HG03025 (cell line): ENCODE measurements at regions not wholly inside any gene's neighbourhood (a gene's known extent, or its start where the extent isn't known, plus 50 kb on each side); places are given as distances from the start of the nearest gene placed in this dataset.

Experiments
- ATAC-seq: cut with Tn5 transposase; IDR thresholded peaks from one replicate; pipeline ENCODE4 v1.9.1; 2021; ENCODE audit warnings: mild to moderate bottlenecking, moderate library complexity; ENCODE audit not compliant: unreplicated experiment, low FRiP score

- no peak for ATAC-seq
Measured at GRCh38 chr18:29328932-29329331, 1152.0 kb upstream of the CDH2 start.

DNA sequence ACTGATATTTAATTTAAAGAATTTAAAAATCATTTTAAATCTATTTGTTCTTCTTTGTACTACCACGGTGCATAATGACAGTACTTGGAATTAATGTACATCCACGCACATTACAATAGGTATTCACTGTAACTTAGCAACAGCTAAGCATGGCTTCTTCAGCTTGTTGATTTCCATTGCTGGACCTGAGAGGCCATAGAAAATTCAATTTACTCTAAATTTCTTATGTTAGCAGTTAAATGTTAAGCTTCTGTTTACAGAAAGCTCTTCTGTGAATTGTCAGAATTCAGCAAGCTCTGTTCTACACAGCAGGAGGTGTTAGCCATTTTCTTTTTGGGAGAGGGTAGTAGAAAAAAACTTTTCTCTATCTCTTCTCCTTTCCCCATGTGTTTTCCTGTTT lies 1149.3 kb upstream of the CDH2 start:
- no peak for ATAC-seq

- ATAC-seq: no peak
Measured at GRCh38 chr18:29321561-29321960, 1144.6 kb upstream of the CDH2 start.

GRCh38 chr18:29313312-29313711 lies 1136.4 kb upstream of the CDH2 start:
- ATAC-seq: no peak

DNA sequence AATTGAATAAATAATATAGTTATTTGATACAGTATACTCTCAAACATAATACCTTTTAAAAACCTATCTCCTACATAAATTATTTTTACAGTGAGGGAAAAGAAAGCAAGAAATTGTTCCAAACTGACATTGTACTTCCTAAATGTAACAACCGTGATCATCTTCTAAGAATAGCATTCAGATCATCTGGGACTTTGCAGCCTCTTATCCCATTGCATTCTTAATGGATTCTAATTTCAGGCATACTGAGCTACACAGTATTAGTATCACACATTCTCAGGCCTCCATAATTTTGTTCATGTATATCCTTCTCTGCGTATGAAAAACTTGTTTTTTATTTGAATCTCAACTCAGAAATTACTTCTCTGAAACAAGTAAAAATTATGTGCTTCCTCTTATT lies 1134.7 kb upstream of the CDH2 start:
- no peak for ATAC-seq

- ATAC-seq: no peak
Measured at GRCh38 chr18:29309366-29309765, 1132.4 kb upstream of the CDH2 start.

GRCh38 chr18:29307982-29308381 lies 1131.1 kb upstream of the CDH2 start:
- no peak for ATAC-seq

GRCh38 chr18:29307231-29307630 lies 1130.3 kb upstream of the CDH2 start:
- no peak for ATAC-seq

DNA sequence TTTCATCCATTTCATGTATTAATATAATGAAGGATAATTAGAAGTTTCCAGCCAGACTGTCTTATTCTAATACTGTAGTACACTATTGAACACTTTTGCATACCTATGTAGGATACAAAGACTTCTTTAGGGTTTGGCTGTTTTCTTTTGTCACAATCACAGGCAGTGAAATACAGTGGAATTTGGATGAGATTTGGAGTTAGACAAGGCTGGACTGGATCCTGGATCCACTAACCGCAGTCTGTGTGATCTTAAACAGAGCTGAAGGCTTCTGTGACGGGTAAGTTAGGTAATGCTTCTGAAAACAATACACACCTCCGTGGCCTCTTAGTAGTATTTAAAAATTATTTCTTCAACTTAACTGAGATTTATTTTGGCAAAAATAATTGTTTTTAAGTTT lies 1128.6 kb upstream of the CDH2 start:
- no peak for ATAC-seq

- no peak for ATAC-seq
Measured at GRCh38 chr18:29301048-29301447, 1124.1 kb upstream of the CDH2 start.

DNA sequence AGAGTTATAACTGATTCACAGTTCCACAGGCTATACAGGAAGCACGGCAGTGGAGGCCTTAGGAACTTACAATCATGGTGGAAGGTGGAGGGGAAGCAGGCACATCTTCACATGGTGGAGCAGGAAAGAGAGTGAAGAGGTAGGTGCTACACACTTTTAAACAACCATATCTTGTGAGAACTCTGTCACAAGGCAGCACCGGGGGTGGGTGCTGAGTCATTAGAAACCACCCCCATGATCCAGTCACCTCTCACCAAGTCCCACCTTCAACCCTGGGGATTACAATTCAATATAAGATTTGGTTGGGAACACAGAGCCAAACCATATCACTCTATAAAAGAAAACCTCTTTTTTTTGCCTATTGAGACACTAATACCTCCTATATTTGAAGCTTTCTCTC lies 1108.5 kb upstream of the CDH2 start:
- no peak for ATAC-seq

DNA sequence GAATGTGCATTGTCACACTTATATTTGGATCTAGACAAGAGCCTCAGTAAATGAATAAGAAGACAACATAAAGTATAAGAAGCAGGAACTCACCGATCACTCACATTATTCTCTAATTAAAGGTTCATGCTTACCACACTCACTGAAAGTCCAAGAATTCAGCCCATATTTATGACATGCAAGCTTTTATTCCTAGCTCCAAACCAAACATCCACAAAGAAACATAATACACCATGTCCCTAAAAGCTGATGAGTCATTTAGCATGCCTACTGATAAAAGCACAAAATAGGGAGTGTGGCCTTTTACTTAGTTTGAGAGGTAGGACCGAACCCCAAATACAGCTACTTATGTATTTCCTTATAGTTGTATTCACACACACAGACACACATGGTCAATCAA lies 1094.6 kb upstream of the CDH2 start:
- no peak for ATAC-seq

GRCh38 chr18:29259838-29260237 lies 1082.9 kb upstream of the CDH2 start:
- ATAC-seq: no peak

GRCh38 chr18:29254123-29254522 lies 1077.2 kb upstream of the CDH2 start:
- ATAC-seq: no peak

- no peak for ATAC-seq
Measured at GRCh38 chr18:29251681-29252080, 1074.8 kb upstream of the CDH2 start.

DNA sequence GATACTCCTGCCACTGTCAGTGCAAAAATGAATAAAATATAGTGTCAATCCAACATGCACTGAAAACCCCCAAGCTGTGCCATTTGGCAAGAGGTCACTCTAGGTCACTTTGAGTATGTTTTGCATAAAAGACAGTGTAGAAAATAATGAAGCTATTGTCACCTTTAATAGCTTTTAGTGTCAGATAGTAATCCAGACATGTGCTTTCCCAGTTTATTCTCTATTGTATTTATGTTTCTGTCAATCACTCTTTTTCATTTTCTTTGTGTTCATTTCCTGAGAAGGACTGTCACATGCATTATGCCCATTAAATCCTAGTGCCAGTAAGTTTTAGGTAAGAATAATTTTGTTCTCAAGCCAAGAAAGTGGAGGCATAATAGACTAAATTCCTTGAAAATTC lies 1073.9 kb upstream of the CDH2 start:
- no peak for ATAC-seq

GRCh38 chr18:29250259-29250658 lies 1073.3 kb upstream of the CDH2 start:
- ATAC-seq: no peak

DNA sequence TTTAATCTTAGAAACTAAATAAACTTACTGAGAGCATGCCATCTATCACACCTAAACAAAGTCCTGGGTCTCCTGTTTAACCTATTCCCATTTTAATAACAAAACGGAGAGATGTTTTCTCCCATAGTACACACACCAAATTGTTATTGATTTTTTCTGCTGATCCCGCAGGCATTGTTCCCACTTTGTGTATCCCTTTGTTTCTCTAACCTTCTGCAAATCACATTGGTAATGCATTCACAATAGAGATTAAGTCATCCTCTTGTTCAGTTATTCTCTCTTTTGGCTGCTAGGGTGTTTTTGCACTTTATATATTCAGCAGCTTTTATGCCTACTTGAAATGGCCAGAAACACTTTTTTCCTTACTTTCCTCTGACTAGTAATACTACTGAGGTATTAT lies 1071.9 kb upstream of the CDH2 start:
- no peak for ATAC-seq

DNA sequence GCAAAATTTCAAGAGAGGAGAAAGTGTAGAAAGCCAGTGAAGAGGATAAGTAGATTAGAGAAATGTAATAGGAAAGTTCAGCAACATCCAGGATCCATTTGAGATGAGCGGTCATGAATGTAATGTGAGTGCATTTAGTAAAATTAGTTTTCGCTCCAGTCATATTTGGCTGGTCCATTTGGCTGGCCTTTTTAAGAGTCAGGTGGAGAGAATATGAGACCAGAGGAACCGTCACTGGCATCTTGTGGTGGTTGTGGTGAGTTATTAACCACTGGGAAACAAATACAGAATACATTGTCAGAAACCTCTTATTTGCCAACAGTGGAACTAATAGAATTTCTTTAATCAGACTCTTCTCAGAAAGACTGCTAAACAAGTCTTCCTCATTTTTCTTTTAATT lies 1064.3 kb upstream of the CDH2 start:
- no peak for ATAC-seq

DNA sequence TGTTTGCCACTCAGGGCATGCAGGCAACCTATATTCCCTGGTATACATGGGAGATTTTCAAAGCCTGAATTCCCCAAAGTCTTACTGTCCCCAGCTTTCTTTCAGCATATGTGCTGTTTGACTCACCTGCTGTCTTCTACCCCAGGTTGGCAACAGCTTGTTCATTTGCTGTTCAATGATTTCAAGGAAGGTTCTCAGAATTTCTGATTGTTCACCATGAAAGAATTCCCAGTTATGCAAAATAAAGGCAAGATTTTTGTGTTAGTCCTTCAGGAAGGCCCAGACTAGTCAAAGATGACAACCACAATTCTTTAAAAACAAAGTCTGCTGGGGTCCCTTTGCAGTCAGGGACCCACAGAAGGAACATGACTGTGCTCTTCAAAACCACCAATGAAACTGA lies 1057.8 kb upstream of the CDH2 start:
- ATAC-seq: no peak

GRCh38 chr18:29226213-29226612 lies 1049.3 kb upstream of the CDH2 start:
- no peak for ATAC-seq

GRCh38 chr18:29225351-29225750 lies 1048.4 kb upstream of the CDH2 start:
- ATAC-seq: no peak

DNA sequence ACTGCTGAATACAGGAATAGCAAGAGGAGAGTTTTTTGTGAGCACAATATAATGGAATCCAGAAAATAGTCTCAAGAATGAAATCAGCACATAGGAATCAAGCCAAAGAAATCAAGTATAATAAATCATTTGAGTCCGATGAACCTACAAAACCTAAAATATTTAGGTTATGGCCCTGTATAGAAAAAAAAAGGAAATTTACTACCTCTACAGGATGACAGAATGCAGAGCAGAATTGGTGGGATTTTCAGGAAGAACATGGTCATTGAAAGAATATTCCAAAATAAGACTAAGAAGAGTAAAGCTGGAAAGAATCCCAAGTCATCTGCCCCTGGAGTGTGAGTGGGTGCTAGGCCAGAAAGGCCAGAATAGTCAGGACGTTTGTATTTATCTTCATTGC lies 1041.2 kb upstream of the CDH2 start:
- ATAC-seq: no peak
